Dermis blood vessel endothelial cell (primary cell): ENCODE measurements at regions not wholly inside any gene's neighbourhood (a gene's known extent, or its start where the extent isn't known, plus 50 kb on each side); places are given as distances from the start of the nearest gene placed in this dataset.

Source experiments
- DNase-seq: peaks from one replicate; pipeline ENCODE4 v3.0.0; 2010

- no peak for DNase-seq
Measured at GRCh38 chr18:64220941-64221340, 72.1 kb upstream of the LINC00305 start.

GRCh38 chr18:64219517-64219916 lies 70.6 kb upstream of the LINC00305 start:
- no peak for DNase-seq

- DNase-seq = no peak
Measured at GRCh38 chr18:64210401-64210949, 61.6 kb upstream of the LINC00305 start.

- DNase-seq = no peak
Measured at GRCh38 chr18:64208516-64208915, 59.6 kb upstream of the LINC00305 start.

GRCh38 chr18:64207820-64208219 lies 58.9 kb upstream of the LINC00305 start:
- no peak for DNase-seq

- no peak for DNase-seq
Measured at GRCh38 chr18:64203295-64203694, 54.4 kb upstream of the LINC00305 start.

- DNase-seq = no peak
Measured at GRCh38 chr18:64202863-64203262, 54.0 kb upstream of the LINC00305 start.

- no peak for DNase-seq
Measured at GRCh38 chr18:64202210-64202836, 53.4 kb upstream of the LINC00305 start.

- no peak for DNase-seq
Measured at GRCh38 chr18:64201781-64202180, 52.9 kb upstream of the LINC00305 start.

GRCh38 chr18:64199581-64199980 lies 50.7 kb upstream of the LINC00305 start:
- DNase-seq = no peak
